ENCODE measurements at regions not wholly inside any gene's neighbourhood (a gene's known extent, or its start where the extent isn't known, plus 50 kb on each side); places are given as distances from the start of the nearest gene placed in this dataset.

- TF ChIP-seq GATA3 (IDR thresholded peaks at IDR 0.05; ENCODE audit: low read depth, low read length) (no peak), GATA2 (IDR thresholded peaks at IDR 0.05; ENCODE audit: low read depth, low read length) (no peak)
Observed at GRCh38 chr1:17883136-17883535, 128.0 kb downstream of the ACTL8 start.
